Neural crest cell (in vitro differentiated cells): ENCODE measurements at regions not wholly inside any gene's neighbourhood (a gene's known extent, or its start where the extent isn't known, plus 50 kb on each side); places are given as distances from the start of the nearest gene placed in this dataset.

Experiments
- DNase-seq: peaks from one replicate; pipeline ENCODE4 v3.0.0; 2021; ENCODE audit warnings: low read depth, mixed read lengths, low spot score
- H3K27ac Mint-ChIP-seq: one replicate; pipeline ENCODE4 v1.8.0; 2021; ENCODE audit warnings: mild to moderate bottlenecking, mixed read lengths; ENCODE audit not compliant: unreplicated experiment
- H3K27me3 Mint-ChIP-seq: 2 replicates; pipeline ENCODE4 v1.8.0; 2021; ENCODE audit warnings: low read depth, mild to moderate bottlenecking, mixed read lengths
- H3K36me3 Mint-ChIP-seq: 2 replicates; pipeline ENCODE4 v1.8.0; 2021; ENCODE audit warnings: low read depth, mild to moderate bottlenecking, mixed read lengths
- H3K4me1 Mint-ChIP-seq: 2 replicates; pipeline ENCODE4 v1.8.0; 2021; ENCODE audit warnings: mixed read lengths
- H3K4me3 Mint-ChIP-seq: one replicate; pipeline ENCODE4 v1.8.0; 2021; ENCODE audit warnings: mild to moderate bottlenecking, mixed read lengths
- H3K9me3 Mint-ChIP-seq: 2 replicates; pipeline ENCODE4 v1.8.0; 2021; ENCODE audit warnings: mixed read lengths
- TF ChIP-seq, protein P1 (sequence below): fragments of 200-600 bp; sonication (generic); conservative IDR thresholded peaks from 2 replicates; pipeline ENCODE4 v1.5.0; 2021; ENCODE audit warnings: antibody characterized with exemption, mild to moderate bottlenecking

DNA sequence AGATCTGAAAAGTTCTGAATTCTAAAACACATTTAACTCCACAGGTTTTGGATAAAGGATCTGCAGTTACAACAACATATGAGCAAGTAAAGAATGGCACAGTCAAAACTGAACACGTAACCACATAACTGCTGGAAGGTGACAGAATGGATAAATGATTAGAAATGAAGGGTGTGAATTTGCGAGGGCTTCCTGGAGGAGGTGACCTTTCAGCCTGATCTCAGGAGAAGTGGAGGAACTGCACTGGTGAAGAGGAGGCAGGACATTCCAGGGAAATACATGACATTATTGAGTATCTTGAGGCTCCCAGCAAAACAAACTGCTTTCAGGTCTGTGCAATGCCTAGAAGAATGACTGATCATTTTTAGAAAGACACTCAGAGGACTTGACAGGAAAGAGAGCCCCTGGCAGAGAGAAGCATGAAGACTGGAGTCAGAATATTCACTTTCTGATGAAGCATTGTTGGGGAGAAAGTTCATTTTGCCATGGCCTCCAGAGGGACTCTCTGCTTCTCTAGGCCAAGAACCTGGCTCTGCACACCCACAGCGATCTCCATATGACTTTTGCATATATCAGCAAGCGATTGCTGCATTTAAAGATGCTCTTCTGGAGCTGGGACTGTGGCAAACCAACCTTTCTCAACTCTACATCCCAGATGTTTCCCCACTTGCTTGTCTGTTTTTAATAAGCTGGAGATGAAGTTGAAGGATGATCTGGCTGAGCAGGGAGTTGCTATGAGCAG lies 122.7 kb upstream of the FAM78B start:
- Mint-ChIP-seq H3K4me1 (no peaks in the 10 kb centered on the region), H3K27ac (no peak overlapping the region), H3K9me3 (no peaks in the 10 kb centered on the region), H3K36me3 (no peaks in the 10 kb centered on the region), H3K4me3 (no peak overlapping the region), H3K27me3 (peaks cover 43% of the 10 kb centered on the region)
- TF ChIP-seq, protein P1, sequence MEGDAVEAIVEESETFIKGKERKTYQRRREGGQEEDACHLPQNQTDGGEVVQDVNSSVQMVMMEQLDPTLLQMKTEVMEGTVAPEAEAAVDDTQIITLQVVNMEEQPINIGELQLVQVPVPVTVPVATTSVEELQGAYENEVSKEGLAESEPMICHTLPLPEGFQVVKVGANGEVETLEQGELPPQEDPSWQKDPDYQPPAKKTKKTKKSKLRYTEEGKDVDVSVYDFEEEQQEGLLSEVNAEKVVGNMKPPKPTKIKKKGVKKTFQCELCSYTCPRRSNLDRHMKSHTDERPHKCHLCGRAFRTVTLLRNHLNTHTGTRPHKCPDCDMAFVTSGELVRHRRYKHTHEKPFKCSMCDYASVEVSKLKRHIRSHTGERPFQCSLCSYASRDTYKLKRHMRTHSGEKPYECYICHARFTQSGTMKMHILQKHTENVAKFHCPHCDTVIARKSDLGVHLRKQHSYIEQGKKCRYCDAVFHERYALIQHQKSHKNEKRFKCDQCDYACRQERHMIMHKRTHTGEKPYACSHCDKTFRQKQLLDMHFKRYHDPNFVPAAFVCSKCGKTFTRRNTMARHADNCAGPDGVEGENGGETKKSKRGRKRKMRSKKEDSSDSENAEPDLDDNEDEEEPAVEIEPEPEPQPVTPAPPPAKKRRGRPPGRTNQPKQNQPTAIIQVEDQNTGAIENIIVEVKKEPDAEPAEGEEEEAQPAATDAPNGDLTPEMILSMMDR = no peak
- no peak for DNase-seq

DNA sequence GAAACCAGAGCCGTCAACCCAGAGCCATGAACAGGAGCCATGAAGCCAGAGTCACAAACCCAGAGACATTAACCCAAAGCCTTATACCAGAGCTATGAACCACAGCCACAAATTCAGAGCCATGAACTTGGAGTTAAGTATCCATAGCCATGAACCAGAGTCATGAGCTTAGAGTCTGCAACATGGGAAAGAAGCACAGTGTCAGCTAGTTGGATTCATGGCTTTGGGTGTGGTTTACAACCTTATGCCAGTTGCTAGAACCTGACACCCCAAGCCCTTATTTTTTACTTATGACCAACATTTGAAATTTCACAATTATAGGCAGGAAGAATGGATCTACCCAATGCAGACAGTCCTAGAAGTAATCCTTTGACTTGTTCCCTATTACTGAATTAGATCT lies 128.9 kb upstream of the FAM78B start:
- DNase-seq = no peak
- Mint-ChIP-seq H3K27me3 (peaks cover 8% of the 10 kb centered on the region), H3K9me3 (no peaks in the 10 kb centered on the region), H3K4me1 (peaks cover 9% of the 10 kb centered on the region), H3K36me3 (no peaks in the 10 kb centered on the region), H3K4me3 (no peak overlapping the region), H3K27ac (no peak overlapping the region)
- TF ChIP-seq, protein P1 = no peak

DNA sequence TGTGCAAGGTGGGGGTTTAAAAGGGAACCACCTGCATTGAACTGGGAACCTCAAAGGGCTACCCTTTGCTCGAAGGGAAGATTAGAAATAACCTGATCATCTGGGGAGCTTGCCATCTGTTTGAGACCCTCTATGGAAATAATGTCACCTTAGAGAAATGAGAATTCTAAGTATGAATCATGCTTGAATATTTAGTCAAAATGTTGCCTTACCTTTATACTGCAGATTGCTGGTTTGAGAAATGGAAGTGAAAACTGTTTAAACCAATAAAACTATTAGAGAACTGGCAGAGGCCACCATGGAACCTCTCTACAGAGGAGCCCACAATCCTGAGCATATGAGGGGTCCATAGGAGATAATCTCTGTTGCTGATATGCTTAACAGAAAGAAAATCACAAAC lies 131.2 kb upstream of the FAM78B start:
- Mint-ChIP-seq H3K4me3 (no peak overlapping the region), H3K4me1 (peaks cover 10% of the 10 kb centered on the region), H3K36me3 (no peaks in the 10 kb centered on the region), H3K9me3 (no peaks in the 10 kb centered on the region), H3K27ac (no peak overlapping the region), H3K27me3 (no peaks in the 10 kb centered on the region)
- TF ChIP-seq, protein P1 = no peak
- DNase-seq = no peak

DNA sequence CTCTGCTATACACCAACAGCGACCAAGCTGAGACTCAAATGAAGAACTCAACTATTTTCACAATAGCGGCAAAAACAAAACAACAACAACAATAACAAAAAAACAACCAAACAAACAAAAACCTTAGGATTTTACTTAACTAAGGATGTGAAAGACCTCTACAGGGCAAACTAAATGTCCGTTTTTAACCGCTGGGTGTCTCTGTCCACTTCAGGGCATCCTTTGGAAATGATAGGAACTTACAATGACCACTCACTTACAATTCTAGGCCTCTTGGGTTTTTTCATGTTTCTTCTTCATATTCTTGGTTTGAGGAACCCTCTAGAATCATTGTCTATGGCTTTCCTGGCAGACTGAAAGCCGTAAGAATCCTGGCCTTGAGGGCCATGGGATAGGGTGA lies 134.0 kb upstream of the FAM78B start:
- no peaks in the 10 kb centered on the region for H3K9me3 Mint-ChIP-seq
- H3K27ac Mint-ChIP-seq = no peak overlapping the region
- no peak overlapping the region for H3K4me3 Mint-ChIP-seq
- TF ChIP-seq, protein P1 = no peak
- peaks cover 14% of the 10 kb centered on the region for H3K4me1 Mint-ChIP-seq
- no peaks in the 10 kb centered on the region for H3K27me3 Mint-ChIP-seq
- no peak for DNase-seq
- no peaks in the 10 kb centered on the region for H3K36me3 Mint-ChIP-seq

DNA sequence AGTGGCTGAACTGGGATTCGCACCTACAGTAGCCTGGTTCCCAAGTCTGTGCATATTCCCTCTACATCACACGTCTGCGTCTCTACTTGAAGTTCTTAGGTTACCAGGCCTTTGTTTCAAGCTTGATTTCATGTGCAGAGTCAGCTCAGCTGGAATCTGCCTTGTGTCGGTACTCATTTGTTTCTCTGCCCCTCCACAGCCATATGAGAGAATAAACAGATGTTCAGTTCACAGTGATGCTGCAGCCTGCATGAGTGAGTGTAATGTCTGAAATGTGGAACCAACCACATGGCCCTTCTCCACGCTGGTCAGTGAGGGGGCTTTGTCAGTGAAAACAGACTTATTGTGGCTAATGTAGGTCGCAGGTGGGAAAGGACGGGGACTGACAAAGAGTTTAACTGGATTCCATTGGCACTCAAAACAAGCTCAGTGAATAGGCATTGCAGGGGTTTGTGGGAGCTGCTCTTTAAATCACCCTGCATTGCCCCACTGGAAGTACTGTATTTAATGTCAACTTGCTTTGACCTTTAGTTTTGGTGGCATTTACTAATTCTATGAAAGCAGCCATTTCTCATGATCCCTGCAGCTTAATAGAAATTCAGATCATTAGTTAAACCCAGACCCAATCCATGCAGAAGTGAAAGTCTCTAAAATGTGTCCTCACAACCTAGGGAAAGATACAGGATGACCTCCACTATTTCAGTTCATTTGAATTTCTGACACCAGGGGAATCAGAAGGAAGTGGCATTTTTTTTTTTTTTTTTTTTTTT lies 136.4 kb upstream of the FAM78B start:
- Mint-ChIP-seq H3K4me1 (peaks cover 14% of the 10 kb centered on the region), H3K27ac (no peak overlapping the region), H3K27me3 (no peaks in the 10 kb centered on the region), H3K9me3 (no peaks in the 10 kb centered on the region), H3K36me3 (no peaks in the 10 kb centered on the region), H3K4me3 (no peak overlapping the region)
- no peak for DNase-seq
- TF ChIP-seq, protein P1 = no peak
